ENCODE measurements at regions not wholly inside any gene's neighbourhood (a gene's known extent, or its start where the extent isn't known, plus 50 kb on each side); places are given as distances from the start of the nearest gene placed in this dataset.

- Histone ChIP-seq H3K9me3 (ENCODE audit: control insufficient read depth, insufficient read depth, low read depth, low read length) (no peaks in the 10 kb centered on the region), H3K4me1 (ENCODE audit: control insufficient read depth, insufficient read depth, low read length) (no peaks in the 10 kb centered on the region), H3K27me3 (ENCODE audit: control insufficient read depth, insufficient read depth, low read length) (no peaks in the 10 kb centered on the region), H3K4me3 (ENCODE audit: low read depth in 2 of 2, low read length in 2 of 2) (no peak overlapping the region), H3K36me3 (ENCODE audit: control insufficient read depth, insufficient read depth, low read length) (no peaks in the 10 kb centered on the region), H3K27ac (ENCODE audit: low read length) (no peak overlapping the region)
- POLR2A ChIA-PET: no interaction called here
- ATAC-seq (no peak), DNase-seq (ENCODE audit: low read depth, low spot score) (no peak)
- CTCF ChIA-PET: no interaction called here
- BruUV-seq (replicated peaks): no TSS peak
- in situ Hi-C loops (cut with HindIII; ENCODE audit: low pct_unique_long_range_greater_than_20kb, low sequenced_read_pairs) (no loop called here), intact Hi-C loops (cut with micrococcal nuclease; ENCODE audit: unreplicated experiment) (no loop called here)
- no peak for TF ChIP-seq POLR2AphosphoS5 (IDR thresholded peaks at IDR 0.05; ENCODE audit: low read depth, low read length)
- TF ChIP-seq TCF7L2 (IDR thresholded peaks at IDR 0.05; ENCODE audit: low read depth, low read length): no peak
- TF ChIP-seq SIN3A (IDR thresholded peaks at IDR 0.05; ENCODE audit: borderline replicate concordance, insufficient read depth, low read depth, low read length): no peak
- TF ChIP-seq, protein P1, sequence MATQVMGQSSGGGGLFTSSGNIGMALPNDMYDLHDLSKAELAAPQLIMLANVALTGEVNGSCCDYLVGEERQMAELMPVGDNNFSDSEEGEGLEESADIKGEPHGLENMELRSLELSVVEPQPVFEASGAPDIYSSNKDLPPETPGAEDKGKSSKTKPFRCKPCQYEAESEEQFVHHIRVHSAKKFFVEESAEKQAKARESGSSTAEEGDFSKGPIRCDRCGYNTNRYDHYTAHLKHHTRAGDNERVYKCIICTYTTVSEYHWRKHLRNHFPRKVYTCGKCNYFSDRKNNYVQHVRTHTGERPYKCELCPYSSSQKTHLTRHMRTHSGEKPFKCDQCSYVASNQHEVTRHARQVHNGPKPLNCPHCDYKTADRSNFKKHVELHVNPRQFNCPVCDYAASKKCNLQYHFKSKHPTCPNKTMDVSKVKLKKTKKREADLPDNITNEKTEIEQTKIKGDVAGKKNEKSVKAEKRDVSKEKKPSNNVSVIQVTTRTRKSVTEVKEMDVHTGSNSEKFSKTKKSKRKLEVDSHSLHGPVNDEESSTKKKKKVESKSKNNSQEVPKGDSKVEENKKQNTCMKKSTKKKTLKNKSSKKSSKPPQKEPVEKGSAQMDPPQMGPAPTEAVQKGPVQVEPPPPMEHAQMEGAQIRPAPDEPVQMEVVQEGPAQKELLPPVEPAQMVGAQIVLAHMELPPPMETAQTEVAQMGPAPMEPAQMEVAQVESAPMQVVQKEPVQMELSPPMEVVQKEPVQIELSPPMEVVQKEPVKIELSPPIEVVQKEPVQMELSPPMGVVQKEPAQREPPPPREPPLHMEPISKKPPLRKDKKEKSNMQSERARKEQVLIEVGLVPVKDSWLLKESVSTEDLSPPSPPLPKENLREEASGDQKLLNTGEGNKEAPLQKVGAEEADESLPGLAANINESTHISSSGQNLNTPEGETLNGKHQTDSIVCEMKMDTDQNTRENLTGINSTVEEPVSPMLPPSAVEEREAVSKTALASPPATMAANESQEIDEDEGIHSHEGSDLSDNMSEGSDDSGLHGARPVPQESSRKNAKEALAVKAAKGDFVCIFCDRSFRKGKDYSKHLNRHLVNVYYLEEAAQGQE (IDR thresholded peaks at IDR 0.05; ENCODE audit: insufficient read depth in 1 of 2, low read depth in 2 of 2, low read length in 1 of 2): no peak
- TF ChIP-seq, protein P2, sequence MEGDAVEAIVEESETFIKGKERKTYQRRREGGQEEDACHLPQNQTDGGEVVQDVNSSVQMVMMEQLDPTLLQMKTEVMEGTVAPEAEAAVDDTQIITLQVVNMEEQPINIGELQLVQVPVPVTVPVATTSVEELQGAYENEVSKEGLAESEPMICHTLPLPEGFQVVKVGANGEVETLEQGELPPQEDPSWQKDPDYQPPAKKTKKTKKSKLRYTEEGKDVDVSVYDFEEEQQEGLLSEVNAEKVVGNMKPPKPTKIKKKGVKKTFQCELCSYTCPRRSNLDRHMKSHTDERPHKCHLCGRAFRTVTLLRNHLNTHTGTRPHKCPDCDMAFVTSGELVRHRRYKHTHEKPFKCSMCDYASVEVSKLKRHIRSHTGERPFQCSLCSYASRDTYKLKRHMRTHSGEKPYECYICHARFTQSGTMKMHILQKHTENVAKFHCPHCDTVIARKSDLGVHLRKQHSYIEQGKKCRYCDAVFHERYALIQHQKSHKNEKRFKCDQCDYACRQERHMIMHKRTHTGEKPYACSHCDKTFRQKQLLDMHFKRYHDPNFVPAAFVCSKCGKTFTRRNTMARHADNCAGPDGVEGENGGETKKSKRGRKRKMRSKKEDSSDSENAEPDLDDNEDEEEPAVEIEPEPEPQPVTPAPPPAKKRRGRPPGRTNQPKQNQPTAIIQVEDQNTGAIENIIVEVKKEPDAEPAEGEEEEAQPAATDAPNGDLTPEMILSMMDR (IDR thresholded peaks at IDR 0.05): no peak
Observed at GRCh38 chr2:5886462-5886861, 194.3 kb downstream of the SOX11 start.

DNA sequence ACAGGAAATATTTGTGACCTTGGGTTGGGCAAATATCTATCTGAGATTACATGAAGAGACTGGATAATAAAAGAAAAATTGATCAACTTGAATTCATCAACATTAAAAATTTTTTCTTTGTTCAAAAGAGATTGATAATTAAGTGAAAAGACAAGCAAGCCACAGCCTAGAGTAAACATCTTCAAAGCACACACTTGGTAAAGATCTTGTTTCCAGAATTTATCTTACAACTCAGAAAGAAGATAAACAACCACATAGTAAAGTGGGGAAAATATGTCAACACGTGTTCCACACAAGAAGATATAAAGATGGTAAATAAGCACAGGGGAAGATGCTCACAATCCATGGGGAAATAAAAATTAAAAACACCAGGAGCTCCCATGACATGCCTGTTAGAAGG lies 195.9 kb downstream of the SOX11 start:
- ChIA-PET CTCF (no interaction called here), POLR2A (no interaction called here)
- ATAC-seq: no peak
- Histone ChIP-seq H3K27ac (ENCODE audit: low read length) (no peak overlapping the region), H3K36me3 (ENCODE audit: control insufficient read depth, insufficient read depth, low read length) (no peaks in the 10 kb centered on the region), H3K4me1 (ENCODE audit: control insufficient read depth, insufficient read depth, low read length) (no peaks in the 10 kb centered on the region), H3K9me3 (ENCODE audit: control insufficient read depth, insufficient read depth, low read depth, low read length) (no peaks in the 10 kb centered on the region), H3K27me3 (ENCODE audit: control insufficient read depth, insufficient read depth, low read length) (no peaks in the 10 kb centered on the region), H3K4me3 (ENCODE audit: low read depth in 2 of 2, low read length in 2 of 2) (no peak overlapping the region)
- intact Hi-C loops (cut with micrococcal nuclease; ENCODE audit: unreplicated experiment): no loop called here
- in situ Hi-C loops (cut with HindIII; ENCODE audit: low pct_unique_long_range_greater_than_20kb, low sequenced_read_pairs): no loop called here
- no TSS peak for BruUV-seq (replicated peaks)
- no peak for DNase-seq (ENCODE audit: low read depth, low spot score)
- no peak for TF ChIP-seq TCF7L2 (IDR thresholded peaks at IDR 0.05; ENCODE audit: low read depth, low read length)
- no peak for TF ChIP-seq SIN3A (IDR thresholded peaks at IDR 0.05; ENCODE audit: borderline replicate concordance, insufficient read depth, low read depth, low read length)
- TF ChIP-seq, protein P2 (IDR thresholded peaks at IDR 0.05): no peak
- TF ChIP-seq, protein P1 (IDR thresholded peaks at IDR 0.05; ENCODE audit: insufficient read depth in 1 of 2, low read depth in 2 of 2, low read length in 1 of 2): no peak
- no peak for TF ChIP-seq POLR2AphosphoS5 (IDR thresholded peaks at IDR 0.05; ENCODE audit: low read depth, low read length)
